HepG2 (cell line): ENCODE measurements at regions not wholly inside any gene's neighbourhood (a gene's known extent, or its start where the extent isn't known, plus 50 kb on each side); places are given as distances from the start of the nearest gene placed in this dataset.

Experiments used
- ATAC-seq: fragments of 200-7000 bp; cut with Tn5 transposase; 3 replicates; pipeline ENCODE4 v1.9.1; 2020; ENCODE audit warnings: mild to moderate bottlenecking, moderate library complexity
- BruUV-seq: library from RNA; stranded (reverse); fragments of 400-500 nt; replicated peaks from 2 replicates; lab custom pipeline; 2021; lab: Mats Ljungman, UMichigan
- CTCF ChIA-PET: fragments of 300-600 bp; formaldehyde crosslinking; extraction: SDS; loops from one replicate; lab custom pipeline; 2021; ENCODE audit warnings: low total read pairs, inconsistent platforms, low intra/inter-chr PET ratio; lab: Yijun Ruan, JAX
- POLR2A ChIA-PET: fragments of 350-600 bp; sonication (Branson Sonifier 250); formaldehyde crosslinking; loops from one replicate; lab custom pipeline; 2020; ENCODE audit warnings: antibody characterized with exemption, inconsistent platforms; lab: Yijun Ruan, JAX
- DNase-seq: peaks from one replicate; pipeline ENCODE4 v3.0.0-alpha.2; 2015; ENCODE audit warnings: low spot score
- FAIRE-seq: peaks from 3 replicates; lab custom pipeline; 2011; peaks lifted over from hg19 to GRCh38; lab: Jason Lieb, UNC
- H2AFZ ChIP-seq: one replicate; pipeline ENCODE4 v1.6.1; 2011; ENCODE audit warnings: low read length, inconsistent platforms
- H3K27ac ChIP-seq: fragments of 300-600 bp; 3 replicates; pipeline ENCODE4 v1.8.0; 2011; ENCODE audit warnings: mixed run types, mild to moderate bottlenecking, mixed read lengths, low read length, inconsistent platforms; ENCODE audit not compliant: insufficient read depth; ENCODE audit errors: extremely low read length
- H3K27me3 ChIP-seq, 2 experiments: fragments of 200-600 bp in 1 of 2; 2 replicates in 1 of 2; 3 replicates in 1 of 2; pipeline versions ENCODE4 v1.6.0 to v1.8.0; 2011; ENCODE audit warnings: low read length in 2 of 2, mild to moderate bottlenecking in 2 of 2, moderate library complexity in 2 of 2, inconsistent platforms in 1 of 2; ENCODE audit not compliant: insufficient read depth in 2 of 2, control insufficient read depth in 1 of 2
- H3K36me3 ChIP-seq, 2 experiments: fragments of 200-600 bp in 1 of 2; replicated peaks in 1 of 2; 2 replicates in 1 of 2; 3 replicates in 1 of 2; pipeline versions ENCODE4 v1.5.1 to v1.8.0; 2011; ENCODE audit warnings: low read length in 2 of 2, inconsistent platforms in 1 of 2; ENCODE audit not compliant: insufficient read depth in 2 of 2, control insufficient read depth in 1 of 2
- H3K4me1 ChIP-seq: 2 replicates; pipeline ENCODE4 v1.5.1; 2012; ENCODE audit warnings: low read length, inconsistent platforms; ENCODE audit not compliant: insufficient read depth
- H3K4me2 ChIP-seq: 2 replicates; pipeline ENCODE4 v1.6.0; 2011; ENCODE audit warnings: low read depth, low read length, inconsistent platforms
- H3K4me3 ChIP-seq, 3 experiments: fragments of 200-600 bp in 1 of 3; sonication (generic), shearing (Covaris generic) in 1 of 3; replicated peaks in 1 of 3; 2 replicates each; pipeline ENCODE4 v1.5.1; 2011 to 2016; ENCODE audit warnings: low read length in 3 of 3, inconsistent platforms in 2 of 3, low read depth in 2 of 3, mild to moderate bottlenecking in 2 of 3, control low read depth in 1 of 3, mixed read lengths in 1 of 3; ENCODE audit not compliant: insufficient read depth in 1 of 3
- H3K79me2 ChIP-seq: one replicate; pipeline ENCODE4 v1.6.1; 2011; ENCODE audit warnings: low read length, inconsistent platforms; ENCODE audit not compliant: insufficient read depth
- H3K9ac ChIP-seq: 2 replicates; pipeline ENCODE4 v1.6.0; 2011; ENCODE audit warnings: mild to moderate bottlenecking, low read depth, low read length, inconsistent platforms; ENCODE audit not compliant: insufficient read depth
- H3K9me3 ChIP-seq: 2 replicates; pipeline ENCODE4 v1.5.1; 2012; ENCODE audit warnings: mild to moderate bottlenecking, low read length
- H4K20me1 ChIP-seq: 2 replicates; pipeline ENCODE4 v1.6.0; 2011; ENCODE audit warnings: inconsistent platforms, mild to moderate bottlenecking, low read length, moderate library complexity; ENCODE audit not compliant: insufficient read depth
- CEBPB ChIP-seq: IDR thresholded peaks from 2 replicates; pipeline ENCODE4 v1.6.1; 2011; ENCODE audit warnings: low read depth, low read length, improper control_type of control experiment, borderline replicate concordance
- CEBPG ChIP-seq: IDR thresholded peaks from 2 replicates; pipeline ENCODE4 v1.6.1; 2016
- CREB3 ChIP-seq: sonication (generic); formaldehyde crosslinking; IDR thresholded peaks from 2 replicates; pipeline ENCODE4 v1.5.0; 2020; ENCODE audit warnings: missing genetic modification reagents
- MAFF ChIP-seq: IDR thresholded peaks from 2 replicates; pipeline ENCODE4 v1.6.1; 2011; ENCODE audit warnings: low read depth, low read length, improper control_type of control experiment
- MAFK ChIP-seq, 2 experiments: IDR thresholded peaks in 1 of 2; conservative IDR thresholded peaks in 1 of 2; 2 replicates each; pipeline ENCODE4 v1.6.1; 2011; ENCODE audit warnings: improper control_type of control experiment in 2 of 2, low read length in 2 of 2
- MATR3 ChIP-seq: sonication (generic); formaldehyde crosslinking; IDR thresholded peaks from 2 replicates; pipeline ENCODE4 v1.4.0; 2020; ENCODE audit warnings: missing genetic modification reagents
- NPAS2 ChIP-seq: sonication (generic); formaldehyde crosslinking; IDR thresholded peaks from 2 replicates; pipeline ENCODE4 v1.8.0; 2022; ENCODE audit warnings: mild to moderate bottlenecking, missing genetic modification reagents, borderline replicate concordance
- RBM39 ChIP-seq: fragments of 200-400 bp; formaldehyde crosslinking; IDR thresholded peaks from one replicate; pipeline ENCODE4 v1.6.1; 2018; ENCODE audit warnings: antibody characterized with exemption, mild to moderate bottlenecking, low read depth, low read length; ENCODE audit not compliant: poor library complexity, severe bottlenecking
- WGBS: methylation state at CpG from one replicate; pipeline ENCODE4 v1.1.6; 2017; ENCODE audit warnings: low lambda C conversion rate; 5-methylcytosine and 5-hydroxymethylcytosine counted together
- in situ Hi-C: cut with HindIII; loops from 2 replicates; pipeline ENCODE4 v1.10.0; 2017; ENCODE audit warnings: low pct_unique_long_range_greater_than_20kb; ENCODE audit not compliant: extremely low pct_ligation_motif_present
- intact Hi-C: fragments of 100-400 bp; cut with micrococcal nuclease; formaldehyde crosslinking; loops from one replicate; pipeline ENCODE4 v1.10.0; 2022; ENCODE audit not compliant: unreplicated experiment

DNA sequence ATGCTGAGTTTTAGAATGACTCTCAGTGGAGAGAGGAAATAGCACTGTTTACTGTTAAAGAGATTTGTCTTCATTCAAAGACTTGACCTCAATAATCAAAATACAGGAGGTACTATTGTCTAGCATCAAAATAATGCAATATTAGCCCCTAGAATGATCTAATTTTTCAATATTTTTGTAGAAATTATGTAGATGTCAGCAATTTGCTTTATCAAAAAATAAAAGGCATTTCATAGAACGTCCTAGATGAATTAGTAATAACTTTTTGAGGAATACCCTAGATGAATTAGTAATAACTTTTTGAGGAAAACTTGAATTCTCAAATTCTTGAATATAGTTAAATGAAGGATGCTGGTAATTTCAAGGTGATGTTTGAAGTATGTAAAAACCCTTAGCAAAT is 1252.1 kb upstream of the CADM2 start:
- Histone ChIP-seq H4K20me1 (no peaks in the 10 kb centered on the region), H3K4me2 (no peak overlapping the region), H3K36me3 (no peaks in the 10 kb centered on the region), H3K4me3 (no peak overlapping the region), H2AFZ (no peak overlapping the region), H3K4me1 (no peaks in the 10 kb centered on the region), H3K27ac (no peak overlapping the region), H3K27me3 (no peaks in the 10 kb centered on the region), H3K9me3 (no peaks in the 10 kb centered on the region), H3K9ac (no peak overlapping the region), H3K79me2 (no peaks in the 10 kb centered on the region)
- 0% methylated on average over 1 of the region's 1 CpG for WGBS
- no peak for TF ChIP-seq MATR3 (CRISPR knock-in tag)
- peak; percentile 58 to 71 for TF ChIP-seq MAFK (conservative IDR thresholded peaks at IDR 0.05 in 1 of 2, IDR thresholded peaks at IDR 0.05 in 1 of 2; ENCODE audit: low read length in 2 of 2)
- no peak for TF ChIP-seq NPAS2
- peak; percentile 52; the same call in 1 of the 2 replicates for TF ChIP-seq MAFF
- no peak for TF ChIP-seq RBM39
- intact Hi-C loops, result no loop called here
- CTCF ChIA-PET, result no interaction called here
- DNase-seq, result no peak
- in situ Hi-C loops, result no loop called here
- POLR2A ChIA-PET, result no interaction called here
- no peak for FAIRE-seq
- no TSS peak for BruUV-seq
- no peak for ATAC-seq

DNA sequence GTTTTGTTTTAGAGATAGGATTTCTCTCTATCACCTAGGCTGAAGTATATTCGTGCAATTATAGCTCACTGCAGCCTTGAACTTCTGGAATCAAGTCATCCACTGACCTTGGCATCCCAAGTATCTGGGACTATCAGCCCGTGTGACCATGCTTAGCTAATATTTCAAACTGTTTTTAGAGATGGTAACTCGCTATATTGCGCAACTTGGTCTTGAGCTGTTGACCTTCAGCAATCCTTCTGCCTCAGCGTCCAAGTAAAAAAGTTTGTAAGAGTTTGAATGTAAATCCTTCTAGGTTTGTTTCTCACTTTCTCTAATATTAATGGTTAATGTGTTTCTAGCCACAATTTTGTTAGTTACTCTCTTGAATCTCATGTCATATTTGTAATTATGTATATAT is 1243.5 kb upstream of the CADM2 start:
- Histone ChIP-seq H3K4me2 (no peak overlapping the region), H3K27me3 (no peaks in the 10 kb centered on the region), H3K4me3 (no peak overlapping the region), H3K27ac (no peak overlapping the region), H3K9me3 (no peaks in the 10 kb centered on the region), H4K20me1 (no peaks in the 10 kb centered on the region), H3K79me2 (no peaks in the 10 kb centered on the region), H3K9ac (no peak overlapping the region), H3K36me3 (no peaks in the 10 kb centered on the region), H3K4me1 (no peaks in the 10 kb centered on the region), H2AFZ (no peak overlapping the region)
- ChIA-PET CTCF (no interaction called here), POLR2A (no interaction called here)
- TF ChIP-seq CEBPB (peak; percentile 82), CREB3 (CRISPR knock-in tag) (no peak), CEBPG (CRISPR knock-in tag) (0 out of 2 replicates have a peak, but pooled peaks have one; percentile 26)
- BruUV-seq, result no TSS peak
- WGBS, result 1% methylated on average over 5 of the region's 5 CpGs
- no peak for DNase-seq
- in situ Hi-C loops, result no loop called here
- no peak for ATAC-seq
- no peak for FAIRE-seq
- intact Hi-C loops, result no loop called here
